Fibroblast of the aortic adventitia (primary cell): ENCODE measurements at regions not wholly inside any gene's neighbourhood (a gene's known extent, or its start where the extent isn't known, plus 50 kb on each side); places are given as distances from the start of the nearest gene placed in this dataset.

Experiments
- DNase-seq: peaks from one replicate; pipeline ENCODE4 v3.0.0-alpha.2; 2010; ENCODE audit warnings: low read depth
- H3K4me3 ChIP-seq: 2 replicates; pipeline ENCODE4 v1.5.1; 2011; ENCODE audit warnings: low read depth, mild to moderate bottlenecking, control low read depth, low read length, moderate library complexity
- TF ChIP-seq, protein P1 (sequence below): IDR thresholded peaks from 2 replicates; pipeline ENCODE4 v1.5.1; 2011; ENCODE audit warnings: mild to moderate bottlenecking, low read length, control low read depth, inconsistent platforms; ENCODE audit not compliant: insufficient read depth

- H3K4me3 ChIP-seq = no peak overlapping the region
- TF ChIP-seq, protein P1, sequence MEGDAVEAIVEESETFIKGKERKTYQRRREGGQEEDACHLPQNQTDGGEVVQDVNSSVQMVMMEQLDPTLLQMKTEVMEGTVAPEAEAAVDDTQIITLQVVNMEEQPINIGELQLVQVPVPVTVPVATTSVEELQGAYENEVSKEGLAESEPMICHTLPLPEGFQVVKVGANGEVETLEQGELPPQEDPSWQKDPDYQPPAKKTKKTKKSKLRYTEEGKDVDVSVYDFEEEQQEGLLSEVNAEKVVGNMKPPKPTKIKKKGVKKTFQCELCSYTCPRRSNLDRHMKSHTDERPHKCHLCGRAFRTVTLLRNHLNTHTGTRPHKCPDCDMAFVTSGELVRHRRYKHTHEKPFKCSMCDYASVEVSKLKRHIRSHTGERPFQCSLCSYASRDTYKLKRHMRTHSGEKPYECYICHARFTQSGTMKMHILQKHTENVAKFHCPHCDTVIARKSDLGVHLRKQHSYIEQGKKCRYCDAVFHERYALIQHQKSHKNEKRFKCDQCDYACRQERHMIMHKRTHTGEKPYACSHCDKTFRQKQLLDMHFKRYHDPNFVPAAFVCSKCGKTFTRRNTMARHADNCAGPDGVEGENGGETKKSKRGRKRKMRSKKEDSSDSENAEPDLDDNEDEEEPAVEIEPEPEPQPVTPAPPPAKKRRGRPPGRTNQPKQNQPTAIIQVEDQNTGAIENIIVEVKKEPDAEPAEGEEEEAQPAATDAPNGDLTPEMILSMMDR = no peak
- no peak for DNase-seq
These were observed 82.0 kb upstream of the EEA1 start for GRCh38 chr12:93011100-93011499.

DNA sequence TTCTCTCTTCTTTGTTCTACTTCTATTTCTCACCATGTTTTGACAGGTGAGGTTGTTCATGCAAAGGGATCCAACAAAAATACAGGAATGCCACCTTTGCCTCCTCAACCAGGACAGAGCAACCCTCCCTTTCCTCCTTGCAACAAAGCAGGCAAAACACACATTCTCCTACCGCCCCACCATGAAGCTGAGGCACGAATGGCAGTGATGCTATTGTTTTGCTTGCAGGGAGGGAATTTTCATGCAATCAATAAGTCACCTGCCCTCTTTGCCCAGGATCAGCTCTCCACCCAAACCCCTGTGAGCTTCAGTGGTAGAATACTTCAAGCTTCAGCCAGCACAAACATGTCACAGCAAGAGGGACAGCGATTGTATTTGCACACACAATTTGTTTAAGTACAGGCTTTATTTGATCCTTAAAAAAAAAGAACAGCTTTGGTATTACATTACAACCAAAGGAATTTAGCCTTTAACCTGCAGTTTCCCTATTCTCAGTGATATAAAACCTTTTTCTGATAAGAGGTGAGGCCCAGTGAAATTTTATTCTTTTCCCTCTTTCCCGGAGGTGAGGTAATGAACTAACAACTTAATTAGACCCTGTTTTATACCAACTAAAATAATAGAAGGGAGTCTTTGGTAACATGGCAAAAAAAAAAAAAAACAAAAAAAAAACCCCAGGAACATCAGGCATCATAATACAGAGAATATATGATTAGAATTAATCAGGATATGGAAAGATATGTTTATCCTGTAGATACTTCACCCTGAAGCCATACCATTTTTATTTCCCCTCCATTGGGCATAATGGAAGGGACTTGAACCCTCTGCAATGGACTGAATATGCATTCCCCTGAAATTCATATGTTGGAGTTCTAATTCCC, 87.0 kb upstream of the EEA1 start:
- no peak for DNase-seq
- no peak overlapping the region for H3K4me3 ChIP-seq
- TF ChIP-seq, protein P1 = no peak

GRCh38 chr12:93016752-93017350, 87.8 kb upstream of the EEA1 start:
- TF ChIP-seq, protein P1 = no peak
- no peak overlapping the region for H3K4me3 ChIP-seq

GRCh38 chr12:93018610-93019009, 89.5 kb upstream of the EEA1 start:
- TF ChIP-seq, protein P1 = no peak
- DNase-seq = no peak
- H3K4me3 ChIP-seq = no peak overlapping the region

More at GRCh38 chr12:93016752-93017350, 87.8 kb upstream of the EEA1 start:
- no peak for DNase-seq

DNA sequence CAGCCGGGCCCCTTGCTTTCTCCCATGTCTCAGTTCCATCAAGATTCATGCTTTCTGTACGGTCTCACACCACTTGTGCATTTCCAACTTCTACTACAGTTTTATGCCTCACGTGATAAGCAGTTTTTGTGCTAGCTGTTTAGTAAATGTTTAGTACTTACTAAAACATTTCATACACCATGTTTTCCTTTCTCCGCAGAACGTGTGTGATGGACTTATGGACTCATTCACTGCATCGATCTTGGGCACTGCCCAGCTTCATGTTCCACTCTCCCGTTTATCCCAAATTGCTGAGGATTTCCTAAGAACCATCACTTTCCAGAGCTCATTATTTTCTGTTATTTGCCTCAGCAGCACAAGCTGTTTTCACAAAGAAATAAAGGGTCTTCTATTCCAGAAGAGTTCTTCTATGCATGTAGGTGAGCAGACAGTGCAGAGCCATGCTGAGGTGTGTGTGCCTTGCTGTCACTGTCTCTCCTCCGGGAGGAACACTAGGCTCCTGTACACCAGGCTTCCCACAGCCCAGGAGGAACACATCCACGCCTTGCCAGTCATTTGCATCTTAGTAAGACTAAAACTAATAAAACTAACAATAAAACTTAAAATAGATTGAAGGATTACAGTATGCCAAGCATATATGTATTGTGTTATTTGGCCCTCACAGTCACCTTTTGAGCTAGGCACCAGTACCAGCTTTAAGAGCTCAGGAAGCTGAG, 90.3 kb upstream of the EEA1 start:
- DNase-seq = no peak
- TF ChIP-seq, protein P1 = no peak
- no peak overlapping the region for H3K4me3 ChIP-seq

- H3K4me3 ChIP-seq = no peak overlapping the region
- TF ChIP-seq, protein P1 = no peak
- DNase-seq = no peak
These were observed 91.0 kb upstream of the EEA1 start for GRCh38 chr12:93019975-93020630.
